ENCODE measurements at regions not wholly inside any gene's neighbourhood (a gene's known extent, or its start where the extent isn't known, plus 50 kb on each side); places are given as distances from the start of the nearest gene placed in this dataset.
A peak's percentile ranks its signal among the peaks of the same experiment; 100 is the strongest.

DNA sequence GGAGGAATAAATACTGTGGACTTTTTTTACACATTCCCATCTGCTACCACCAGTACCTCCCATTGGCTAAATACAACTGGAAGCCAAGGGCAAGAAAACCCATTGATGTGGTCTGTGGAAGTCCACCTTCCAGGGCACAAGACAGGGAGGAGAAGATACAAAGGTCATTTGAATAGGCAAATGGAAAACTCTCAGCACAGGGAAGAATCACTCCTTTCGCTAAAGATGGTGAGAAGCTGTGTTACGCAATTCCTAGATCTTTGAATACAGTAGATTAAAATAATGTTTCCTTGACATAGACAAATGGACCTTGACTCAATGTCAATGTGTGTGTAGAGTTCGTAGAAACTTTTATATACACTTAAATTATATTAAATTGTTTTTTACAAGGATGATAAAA is 70.9 kb upstream of the ERBB4 start:
- TF ChIP-seq, protein P1, sequence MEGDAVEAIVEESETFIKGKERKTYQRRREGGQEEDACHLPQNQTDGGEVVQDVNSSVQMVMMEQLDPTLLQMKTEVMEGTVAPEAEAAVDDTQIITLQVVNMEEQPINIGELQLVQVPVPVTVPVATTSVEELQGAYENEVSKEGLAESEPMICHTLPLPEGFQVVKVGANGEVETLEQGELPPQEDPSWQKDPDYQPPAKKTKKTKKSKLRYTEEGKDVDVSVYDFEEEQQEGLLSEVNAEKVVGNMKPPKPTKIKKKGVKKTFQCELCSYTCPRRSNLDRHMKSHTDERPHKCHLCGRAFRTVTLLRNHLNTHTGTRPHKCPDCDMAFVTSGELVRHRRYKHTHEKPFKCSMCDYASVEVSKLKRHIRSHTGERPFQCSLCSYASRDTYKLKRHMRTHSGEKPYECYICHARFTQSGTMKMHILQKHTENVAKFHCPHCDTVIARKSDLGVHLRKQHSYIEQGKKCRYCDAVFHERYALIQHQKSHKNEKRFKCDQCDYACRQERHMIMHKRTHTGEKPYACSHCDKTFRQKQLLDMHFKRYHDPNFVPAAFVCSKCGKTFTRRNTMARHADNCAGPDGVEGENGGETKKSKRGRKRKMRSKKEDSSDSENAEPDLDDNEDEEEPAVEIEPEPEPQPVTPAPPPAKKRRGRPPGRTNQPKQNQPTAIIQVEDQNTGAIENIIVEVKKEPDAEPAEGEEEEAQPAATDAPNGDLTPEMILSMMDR (IDR thresholded peaks at IDR 0.05; ENCODE audit: insufficient read depth, low read depth, low read length): no peak
- no peak overlapping the region for H3K4me3 ChIP-seq (ENCODE audit: low read depth, low read length)
- no peak for DNase-seq (ENCODE audit: low read depth)

DNA sequence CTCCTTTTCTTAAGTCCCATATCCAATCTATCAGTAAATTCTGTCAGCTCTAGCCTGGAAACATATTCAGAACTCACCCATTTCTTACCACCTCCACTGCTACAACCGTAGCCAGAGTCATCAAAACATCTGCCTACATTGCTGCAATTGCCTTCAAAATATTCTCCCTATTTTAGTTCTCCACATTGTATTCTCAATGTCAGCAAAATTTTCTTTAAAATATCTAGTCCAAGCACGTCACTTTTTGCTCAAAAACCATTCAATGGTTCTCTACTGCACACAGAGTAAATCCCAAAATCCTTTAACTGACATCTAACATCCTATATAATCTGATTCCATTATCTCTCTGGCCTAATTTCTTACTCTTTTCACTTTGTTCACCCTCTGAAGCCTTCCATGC is 68.5 kb upstream of the ERBB4 start:
- no peak overlapping the region for H3K4me3 ChIP-seq (ENCODE audit: low read depth, low read length)
- TF ChIP-seq, protein P1 (IDR thresholded peaks at IDR 0.05; ENCODE audit: insufficient read depth, low read depth, low read length): no peak
- no peak for DNase-seq (ENCODE audit: low read depth)

DNA sequence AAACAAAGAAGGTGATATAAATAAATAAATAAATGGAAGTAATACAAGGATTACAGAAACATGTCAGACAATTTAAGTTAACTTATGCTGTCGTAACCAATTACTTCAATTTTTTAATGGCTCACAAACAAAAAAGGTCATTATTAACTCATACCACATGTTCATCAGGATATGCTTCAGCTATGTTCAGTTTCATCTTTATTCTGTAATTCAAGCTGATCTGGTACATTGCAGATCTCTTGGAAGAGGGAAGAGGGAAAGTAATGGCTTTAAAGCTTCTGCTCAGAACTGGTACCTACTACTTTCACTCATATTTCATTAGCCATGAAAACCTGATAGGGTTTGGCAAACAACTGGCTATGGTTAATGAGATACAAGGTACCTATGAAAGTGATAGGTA is 67.6 kb upstream of the ERBB4 start:
- TF ChIP-seq, protein P1 (IDR thresholded peaks at IDR 0.05; ENCODE audit: insufficient read depth, low read depth, low read length): no peak
- DNase-seq (ENCODE audit: low read depth): no peak
- no peak overlapping the region for H3K4me3 ChIP-seq (ENCODE audit: low read depth, low read length)

DNA sequence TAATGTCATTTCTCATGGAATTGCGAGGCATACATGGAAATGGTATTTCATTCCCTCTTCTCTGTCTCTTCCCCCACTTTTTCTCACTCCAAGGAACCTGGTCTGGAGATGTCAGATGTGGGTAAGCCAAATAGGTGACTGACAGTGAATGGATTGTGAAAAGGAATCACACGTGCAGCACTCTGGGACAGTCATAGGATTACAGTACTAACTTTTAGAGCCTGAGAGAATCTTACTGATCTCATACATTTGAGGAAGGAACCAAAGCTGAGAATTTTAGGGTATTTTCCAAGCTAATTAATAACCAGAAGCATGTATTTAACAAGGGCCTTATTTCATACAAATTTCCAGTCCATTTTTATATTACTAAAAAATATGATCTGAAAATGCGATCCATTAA is 58.1 kb upstream of the ERBB4 start:
- TF ChIP-seq, protein P1 (IDR thresholded peaks at IDR 0.05; ENCODE audit: insufficient read depth, low read depth, low read length): no peak
- no peak for DNase-seq (ENCODE audit: low read depth)
- H3K4me3 ChIP-seq (ENCODE audit: low read depth, low read length): no peak overlapping the region

DNA sequence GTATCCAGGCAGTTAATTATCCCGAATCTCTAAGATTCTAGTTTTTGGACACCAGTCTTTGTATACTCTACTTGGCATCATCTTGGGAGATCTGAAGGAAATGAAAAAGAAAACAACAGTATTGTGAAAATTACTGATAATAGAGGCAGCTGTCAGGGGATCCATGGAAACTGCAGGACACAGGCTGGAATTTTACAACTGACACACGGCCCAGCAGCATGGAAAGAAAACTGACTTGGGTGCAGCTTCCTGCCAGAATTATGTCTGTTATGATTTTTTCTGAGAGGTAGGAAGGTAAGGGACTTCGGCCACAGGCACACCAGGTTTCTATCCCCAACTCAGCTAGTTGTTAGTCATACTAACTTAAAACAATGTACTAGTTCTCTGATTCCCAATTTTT is 57.7 kb upstream of the ERBB4 start:
- no peak for DNase-seq (ENCODE audit: low read depth)
- TF ChIP-seq, protein P1 (IDR thresholded peaks at IDR 0.05; ENCODE audit: insufficient read depth, low read depth, low read length): no peak
- no peak overlapping the region for H3K4me3 ChIP-seq (ENCODE audit: low read depth, low read length)

DNA sequence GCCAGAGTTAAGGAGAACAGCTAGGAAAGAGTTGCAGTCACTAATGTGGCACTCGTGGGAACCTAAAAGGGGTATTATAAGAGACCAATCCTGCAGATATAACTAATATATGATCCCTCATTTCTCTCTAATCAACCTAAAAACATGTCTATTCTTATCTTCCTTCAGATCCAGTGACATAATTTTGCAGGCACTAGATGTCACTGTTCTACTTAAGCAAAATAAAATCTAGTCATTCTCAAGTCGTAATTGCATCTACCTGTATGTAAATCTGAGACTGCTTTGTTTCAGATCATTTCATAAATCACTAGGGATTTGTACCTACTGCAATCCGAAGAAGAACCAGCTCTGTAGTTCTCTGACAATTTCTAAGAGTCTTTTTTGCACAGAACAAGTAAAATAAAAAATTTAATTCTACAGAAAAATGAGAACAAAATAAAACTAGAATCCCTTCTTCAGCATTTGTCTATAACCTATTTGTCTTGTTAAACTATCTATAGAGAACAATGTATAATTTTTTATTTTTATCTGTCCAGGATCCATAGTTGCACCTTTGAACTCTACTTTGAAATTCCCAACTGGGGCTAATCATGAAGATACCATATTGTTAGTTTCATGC is 56.5 kb upstream of the ERBB4 start:
- DNase-seq (ENCODE audit: low read depth): peak; percentile 12
- H3K4me3 ChIP-seq (ENCODE audit: low read depth, low read length): no peak overlapping the region
- TF ChIP-seq, protein P1 (IDR thresholded peaks at IDR 0.05; ENCODE audit: insufficient read depth, low read depth, low read length): no peak

DNA sequence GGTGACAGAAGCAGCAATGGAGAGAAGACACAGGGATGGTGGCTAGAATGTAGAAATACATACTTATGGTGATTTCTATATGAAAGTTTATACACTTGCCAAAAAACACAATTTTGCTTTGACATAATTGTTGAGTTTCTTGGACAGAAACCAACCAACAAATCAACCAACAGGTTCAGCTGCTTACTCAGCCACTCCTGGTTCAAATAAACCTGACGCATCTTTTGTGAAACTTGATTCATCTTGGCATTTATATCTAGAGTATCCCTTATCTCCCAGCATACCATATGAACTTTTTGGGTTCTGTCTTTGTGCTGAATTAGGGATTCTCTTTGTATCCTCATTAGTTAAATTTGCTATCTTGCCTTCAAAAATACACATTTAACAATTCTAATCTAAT is 54.1 kb upstream of the ERBB4 start:
- TF ChIP-seq, protein P1 (IDR thresholded peaks at IDR 0.05; ENCODE audit: insufficient read depth, low read depth, low read length): no peak
- no peak overlapping the region for H3K4me3 ChIP-seq (ENCODE audit: low read depth, low read length)
- DNase-seq (ENCODE audit: low read depth): no peak
